Transverse colon (tissue), 4 donors: ENCODE measurements at regions not wholly inside any gene's neighbourhood (a gene's known extent, or its start where the extent isn't known, plus 50 kb on each side); places are given as distances from the start of the nearest gene placed in this dataset.

Source experiments
- DNase-seq: peaks from one replicate; pipeline ENCODE4 v3.0.0-alpha.2; 2019
- H3K27ac ChIP-seq, 4 donors: fragments of 200-600 bp; sonication (generic); 2 replicates each; pipeline ENCODE4 v1.5.1; 2016 to 2018; ENCODE audit warnings: inconsistent platforms in 4 of 4
- H3K27me3 ChIP-seq: fragments of 200-600 bp; sonication (generic); 2 replicates; pipeline ENCODE4 v1.5.1; 2017; ENCODE audit warnings: inconsistent platforms
- H3K36me3 ChIP-seq, 4 donors: fragments of 200-600 bp; sonication (generic); 2 replicates each; pipeline ENCODE4 v1.5.1; 2017 to 2019; ENCODE audit warnings: inconsistent platforms in 4 of 4
- H3K4me1 ChIP-seq, 4 donors: fragments of 200-600 bp; sonication (generic); 2 replicates each; pipeline ENCODE4 v1.5.1; 2017 to 2020; ENCODE audit warnings: inconsistent platforms in 4 of 4
- H3K4me3 ChIP-seq, 4 donors: fragments of 200-600 bp; sonication (generic); 1 replicate in 1 of 4; 2 replicates in 3 of 4; pipeline versions ENCODE4 v1.5.1 to v1.6.1; 2017 to 2019; ENCODE audit warnings: inconsistent platforms in 4 of 4
- H3K9me3 ChIP-seq, 2 donors: fragments of 200-600 bp; sonication (generic); 2 replicates each; pipeline ENCODE4 v1.5.1; 2017 to 2019; ENCODE audit warnings: inconsistent platforms in 2 of 2
- CTCF ChIP-seq, 5 experiments: fragments of 200-600 bp in 3 of 5; fragments of 450-650 bp in 2 of 5; sonication (generic) in 3 of 5; IDR thresholded peaks; 1 replicate in 2 of 5; 2 replicates in 3 of 5; pipeline ENCODE4 v1.5.1; 2016 to 2017; ENCODE audit warnings: antibody characterized with exemption in 5 of 5, inconsistent platforms in 3 of 5, mild to moderate bottlenecking in 2 of 5, moderate library complexity in 1 of 5
- EP300 ChIP-seq: sonication (generic); formaldehyde crosslinking; IDR thresholded peaks from one replicate; pipeline ENCODE4 v1.6.1; 2017; ENCODE audit warnings: antibody characterized with exemption, low read depth
- POLR2A ChIP-seq: fragments of 450-650 bp; IDR thresholded peaks from one replicate; pipeline ENCODE4 v1.6.1; 2016; ENCODE audit warnings: antibody characterized with exemption, mild to moderate bottlenecking, moderate library complexity
- POLR2AphosphoS5 ChIP-seq, 3 donors: sonication (generic); formaldehyde crosslinking; IDR thresholded peaks; one replicate each; pipeline ENCODE4 v1.6.1; 2016; ENCODE audit warnings: antibody characterized with exemption in 3 of 3
- WGBS, 2 donors: methylation state at CpG; one replicate each; pipeline ENCODE4 v1.1.5; 2018; ENCODE audit warnings: low coverage in 1 of 2; 5-methylcytosine and 5-hydroxymethylcytosine counted together
- in situ Hi-C, 4 donors: fragments of 200-750 bp; cut with MboI; loops; one replicate each; pipeline versions ENCODE4 v1.15.0 to v1.15.1; 2017; ENCODE audit warnings: low sequenced_read_pairs in 3 of 4, low pct_ligation_motif_present in 1 of 4, low pct_unique_long_range_greater_than_20kb in 1 of 4
- intact Hi-C: fragments of 100-400 bp; cut with DNase I; formaldehyde crosslinking; loops from one replicate; pipeline ENCODE4 v1.15.1; 2023; ENCODE audit warnings: low total_unique reads

GRCh38 chr11:127624306-127624856, 623.8 kb upstream of the KIRREL3 start:
- Histone ChIP-seq H3K4me3 (no peak overlapping the region), H3K4me1 (peaks cover 0 to 13% (median 9%) of the 10 kb centered on the region in 4 donors), H3K27ac (no peak overlapping the region), H3K36me3 (no peaks in the 10 kb centered on the region), H3K9me3 (no peaks in the 10 kb centered on the region), H3K27me3 (no peaks in the 10 kb centered on the region)
- WGBS, 2 donors, result 62% methylated on average over 10 of the region's 10 CpGs; no CpG with 5 or more reads in 1 of the 2 donors
- intact Hi-C loops (no loop called here), in situ Hi-C loops (no loop called here)
- no peak for DNase-seq
- TF ChIP-seq EP300 (no peak), POLR2A (no peak), CTCF (IDR thresholded peaks at IDR 0.05) (no peak), POLR2AphosphoS5 (IDR thresholded peaks at IDR 0.05) (no peak)

- DNase-seq, result no peak
- Histone ChIP-seq H3K27ac (no peak overlapping the region), H3K36me3 (no peaks in the 10 kb centered on the region), H3K4me3 (no peak overlapping the region), H3K9me3 (no peaks in the 10 kb centered on the region), H3K4me1 (peaks cover 0 to 7% (median 6%) of the 10 kb centered on the region in 4 donors), H3K27me3 (no peaks in the 10 kb centered on the region)
- TF ChIP-seq POLR2AphosphoS5 (IDR thresholded peaks at IDR 0.05) (no peak), CTCF (IDR thresholded peaks at IDR 0.05) (no peak), EP300 (no peak), POLR2A (no peak)
- in situ Hi-C loops (no loop called here), intact Hi-C loops (no loop called here)
Measured at GRCh38 chr11:127622686-127623085, 622.1 kb upstream of the KIRREL3 start.

GRCh38 chr11:127620671-127621070, 620.1 kb upstream of the KIRREL3 start:
- H3K36me3 ChIP-seq, result no peaks in the 10 kb centered on the region
- no peak overlapping the region for H3K4me3 ChIP-seq
- in situ Hi-C loops, result no loop called here
- H3K27ac ChIP-seq, result no peak overlapping the region
- no peaks in the 10 kb centered on the region for H3K9me3 ChIP-seq
- TF ChIP-seq EP300, result no peak
- TF ChIP-seq CTCF (IDR thresholded peaks at IDR 0.05), result no peak
- TF ChIP-seq POLR2AphosphoS5 (IDR thresholded peaks at IDR 0.05), result no peak
- no peak for TF ChIP-seq POLR2A
- 81 to 93% methylated on average over 4 of the region's 4 CpGs for WGBS, 2 donors
- no peaks in the 10 kb centered on the region for H3K4me1 ChIP-seq
- intact Hi-C loops, result no loop called here
- no peaks in the 10 kb centered on the region for H3K27me3 ChIP-seq
- DNase-seq, result no peak

- intact Hi-C loops, result no loop called here
Measured at GRCh38 chr11:127619946-127620345, 619.4 kb upstream of the KIRREL3 start.

More at GRCh38 chr11:127619946-127620345, 619.4 kb upstream of the KIRREL3 start:
- in situ Hi-C loops, result no loop called here
- no peaks in the 10 kb centered on the region for H3K9me3 ChIP-seq
- WGBS, 2 donors, result 86 to 91% methylated on average over 5 of the region's 5 CpGs
- H3K4me3 ChIP-seq, result no peak overlapping the region
- H3K4me1 ChIP-seq, result no peaks in the 10 kb centered on the region
- no peaks in the 10 kb centered on the region for H3K36me3 ChIP-seq
- no peak overlapping the region for H3K27ac ChIP-seq
- H3K27me3 ChIP-seq, result no peaks in the 10 kb centered on the region
- TF ChIP-seq CTCF (IDR thresholded peaks at IDR 0.05) (no peak), POLR2A (no peak), EP300 (no peak), POLR2AphosphoS5 (IDR thresholded peaks at IDR 0.05) (no peak)
- DNase-seq, result no peak
